Natural killer cell (primary cell): ENCODE measurements at regions not wholly inside any gene's neighbourhood (a gene's known extent, or its start where the extent isn't known, plus 50 kb on each side); places are given as distances from the start of the nearest gene placed in this dataset.

Experiments
- ATAC-seq, 3 donors: fragments of 150-1000 bp in 2 of 3; fragments of 200-7000 bp in 1 of 3; cut with Tn5 transposase; 1 replicate in 1 of 3; 2 replicates in 2 of 3; pipeline ENCODE4 v1.10.0; 2021; ENCODE audit warnings: mild to moderate bottlenecking in 2 of 3, moderate library complexity in 2 of 3
- DNase-seq, 2 donors: peaks; one replicate each; pipeline versions ENCODE4 v3.0.0 to v3.0.0-alpha.2; 2013 to 2021; ENCODE audit warnings: mixed read lengths in 1 of 2
- H3K27ac ChIP-seq: one replicate; pipeline ENCODE4 v1.5.1; 2013; ENCODE audit warnings: mild to moderate bottlenecking, low read length
- H3K27me3 ChIP-seq: one replicate; pipeline ENCODE4 v1.6.1; 2013; ENCODE audit warnings: low read length; ENCODE audit not compliant: control insufficient read depth, insufficient read depth
- H3K36me3 ChIP-seq: one replicate; pipeline ENCODE4 v1.6.1; 2013; ENCODE audit warnings: low read length; ENCODE audit not compliant: control insufficient read depth, insufficient read depth
- H3K4me1 ChIP-seq: one replicate; pipeline ENCODE4 v1.6.1; 2013; ENCODE audit warnings: low read length; ENCODE audit not compliant: control insufficient read depth, insufficient read depth
- H3K4me3 ChIP-seq: one replicate; pipeline ENCODE4 v1.5.1; 2013; ENCODE audit warnings: low read length
- H3K9me3 ChIP-seq: one replicate; pipeline ENCODE4 v1.6.1; 2013; ENCODE audit warnings: low read length; ENCODE audit not compliant: control insufficient read depth, insufficient read depth
- H3K27ac Mint-ChIP-seq, 2 donors: one replicate each; pipeline ENCODE4 v1.8.0; 2022; ENCODE audit warnings: mild to moderate bottlenecking in 2 of 2, mixed read lengths in 2 of 2, moderate library complexity in 1 of 2
- H3K27me3 Mint-ChIP-seq, 2 donors: one replicate each; pipeline ENCODE4 v1.8.0; 2022; ENCODE audit warnings: low read depth in 2 of 2, mixed read lengths in 2 of 2
- H3K36me3 Mint-ChIP-seq: one replicate; pipeline ENCODE4 v1.8.0; 2022; ENCODE audit warnings: mixed read lengths
- H3K4me1 Mint-ChIP-seq, 2 donors: one replicate each; pipeline ENCODE4 v1.8.0; 2022; ENCODE audit warnings: mixed read lengths in 2 of 2
- H3K4me3 Mint-ChIP-seq: one replicate; pipeline ENCODE4 v1.8.0; 2022; ENCODE audit warnings: mild to moderate bottlenecking, moderate library complexity, mixed read lengths
- H3K9me3 Mint-ChIP-seq, 2 donors: one replicate each; pipeline ENCODE4 v1.8.0; 2022; ENCODE audit warnings: mixed read lengths in 2 of 2
- CTCF ChIP-seq: fragments of 200-600 bp; IDR thresholded peaks from one replicate; pipeline ENCODE4 v1.8.0; 2022; ENCODE audit warnings: antibody characterized with exemption
- WGBS: methylation state at CpG from one replicate; pipeline ENCODE4 v1.1.7; 2013; ENCODE audit warnings: missing lambda C conversion rate; ENCODE audit not compliant: insufficient coverage; 5-methylcytosine and 5-hydroxymethylcytosine counted together
- intact Hi-C: fragments of 100-400 bp; cut with micrococcal nuclease; formaldehyde crosslinking; loops from one replicate; pipeline ENCODE4 v1.14.2; 2022

GRCh38 chr13:84983321-84983720 lies 815.9 kb downstream of the SLITRK6 start:
- H3K4me1 ChIP-seq = no peaks in the 10 kb centered on the region
- ATAC-seq = no peak
- no CpG with 5 or more reads among the region's 2 CpGs for WGBS
- H3K27ac ChIP-seq = no peak overlapping the region
- Mint-ChIP-seq H3K9me3 (peaks cover 15 to 20% of the 10 kb centered on the region in 2 donors), H3K4me1 (no peaks in the 10 kb centered on the region), H3K27me3 (no peaks in the 10 kb centered on the region), H3K4me3 (no peak overlapping the region), H3K36me3 (no peaks in the 10 kb centered on the region), H3K27ac (no peak overlapping the region)
- no peaks in the 10 kb centered on the region for H3K9me3 ChIP-seq
- H3K4me3 ChIP-seq = no peak overlapping the region
- intact Hi-C loops = no loop called here
- TF ChIP-seq CTCF = no peak
- no peaks in the 10 kb centered on the region for H3K36me3 ChIP-seq
- H3K27me3 ChIP-seq = no peaks in the 10 kb centered on the region
- DNase-seq = no peak

- H3K4me1 ChIP-seq = no peaks in the 10 kb centered on the region
- Mint-ChIP-seq H3K4me1 (no peaks in the 10 kb centered on the region), H3K27ac (no peak overlapping the region), H3K27me3 (no peaks in the 10 kb centered on the region), H3K4me3 (no peak overlapping the region), H3K9me3 (peaks cover 17 to 19% of the 10 kb centered on the region in 2 donors), H3K36me3 (no peaks in the 10 kb centered on the region)
- H3K4me3 ChIP-seq = no peak overlapping the region
- H3K9me3 ChIP-seq = no peaks in the 10 kb centered on the region
- no peaks in the 10 kb centered on the region for H3K36me3 ChIP-seq
- ATAC-seq = no peak
- no peak overlapping the region for H3K27ac ChIP-seq
- TF ChIP-seq CTCF = no peak
- DNase-seq = no peak
- no CpG with 5 or more reads among the region's 2 CpGs for WGBS
- intact Hi-C loops = no loop called here
- no peaks in the 10 kb centered on the region for H3K27me3 ChIP-seq
These were observed 818.6 kb downstream of the SLITRK6 start for GRCh38 chr13:84980571-84980970.

- Histone ChIP-seq H3K27ac (no peak overlapping the region), H3K4me1 (no peaks in the 10 kb centered on the region), H3K36me3 (no peaks in the 10 kb centered on the region), H3K27me3 (no peaks in the 10 kb centered on the region), H3K4me3 (no peak overlapping the region), H3K9me3 (no peaks in the 10 kb centered on the region)
- Mint-ChIP-seq H3K27me3 (no peaks in the 10 kb centered on the region), H3K36me3 (no peaks in the 10 kb centered on the region), H3K9me3 (peaks cover 11 to 12% of the 10 kb centered on the region in 2 donors), H3K4me3 (no peak overlapping the region), H3K27ac (no peak overlapping the region), H3K4me1 (no peaks in the 10 kb centered on the region)
- intact Hi-C loops = no loop called here
- no peak for TF ChIP-seq CTCF
- no peak for ATAC-seq
- DNase-seq = no peak
These were observed 820.4 kb downstream of the SLITRK6 start for GRCh38 chr13:84978851-84979250.

GRCh38 chr13:84973661-84974060 lies 825.6 kb downstream of the SLITRK6 start:
- no peaks in the 10 kb centered on the region for H3K4me1 Mint-ChIP-seq
- Histone ChIP-seq H3K4me3 (no peak overlapping the region), H3K36me3 (no peaks in the 10 kb centered on the region), H3K27ac (no peak overlapping the region), H3K27me3 (no peaks in the 10 kb centered on the region), H3K4me1 (no peaks in the 10 kb centered on the region), H3K9me3 (peaks cover 4% of the 10 kb centered on the region)
- peaks cover 6 to 7% of the 10 kb centered on the region in 2 donors for H3K9me3 Mint-ChIP-seq
- intact Hi-C loops = no loop called here
- H3K4me3 Mint-ChIP-seq = no peak overlapping the region
- DNase-seq = no peak
- no peak for ATAC-seq
- no peak overlapping the region for H3K27ac Mint-ChIP-seq
- no peaks in the 10 kb centered on the region for H3K36me3 Mint-ChIP-seq
- TF ChIP-seq CTCF = no peak
- 67% methylated on average over 1 of the region's 1 CpG for WGBS
- no peaks in the 10 kb centered on the region for H3K27me3 Mint-ChIP-seq
